Bronchial epithelial cell (primary cell): ENCODE measurements at regions not wholly inside any gene's neighbourhood (a gene's known extent, or its start where the extent isn't known, plus 50 kb on each side); places are given as distances from the start of the nearest gene placed in this dataset.

ENCODE experiments used
- DNase-seq: peaks from one replicate; pipeline ENCODE4 v3.0.0-alpha.2; 2010; ENCODE audit warnings: low read depth
- FAIRE-seq: peaks from 2 replicates; lab custom pipeline; 2011; peaks lifted over from hg19 to GRCh38; lab: Jason Lieb, UNC
- H3K27me3 ChIP-seq: 2 replicates; pipeline ENCODE4 v1.5.1; 2011; ENCODE audit warnings: low read length; ENCODE audit not compliant: control insufficient read depth, insufficient read depth
- H3K36me3 ChIP-seq: 2 replicates; pipeline ENCODE4 v1.5.1; 2011; ENCODE audit warnings: low read length; ENCODE audit not compliant: control insufficient read depth, insufficient read depth
- H3K4me3 ChIP-seq: 2 replicates; pipeline ENCODE4 v1.5.1; 2011; ENCODE audit warnings: mild to moderate bottlenecking, low read depth, low read length, control low read depth
- CTCF ChIP-seq: IDR thresholded peaks from 2 replicates; pipeline ENCODE4 v1.5.1; 2011; ENCODE audit warnings: mild to moderate bottlenecking, moderate library complexity, low read length, control low read depth, inconsistent platforms; ENCODE audit not compliant: insufficient read depth, severe bottlenecking

DNA sequence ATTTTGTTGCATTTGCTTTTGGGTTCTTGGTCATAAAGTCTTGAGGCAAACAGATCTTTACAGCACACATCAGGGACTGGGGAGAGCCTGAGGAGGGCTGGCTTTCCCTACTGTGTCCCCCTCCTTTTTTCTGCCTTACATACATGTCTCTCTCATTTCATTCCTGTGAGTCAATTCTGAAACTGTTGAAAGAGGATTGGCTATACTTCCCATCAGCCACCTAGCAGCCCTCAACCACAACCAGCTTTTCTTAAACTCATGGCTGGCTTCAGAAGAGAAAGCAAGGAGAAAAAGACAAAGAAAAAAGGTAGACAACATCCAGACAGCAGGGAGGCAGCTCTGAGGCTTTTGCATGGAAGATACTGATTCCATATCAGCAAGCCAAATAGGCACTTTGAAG lies 374.8 kb upstream of the KIF2A start:
- DNase-seq, result peak; percentile 33
- no peak for TF ChIP-seq CTCF
- no peak for FAIRE-seq
- Histone ChIP-seq H3K36me3 (no peaks in the 10 kb centered on the region), H3K27me3 (no peaks in the 10 kb centered on the region), H3K4me3 (no peak overlapping the region)

DNA sequence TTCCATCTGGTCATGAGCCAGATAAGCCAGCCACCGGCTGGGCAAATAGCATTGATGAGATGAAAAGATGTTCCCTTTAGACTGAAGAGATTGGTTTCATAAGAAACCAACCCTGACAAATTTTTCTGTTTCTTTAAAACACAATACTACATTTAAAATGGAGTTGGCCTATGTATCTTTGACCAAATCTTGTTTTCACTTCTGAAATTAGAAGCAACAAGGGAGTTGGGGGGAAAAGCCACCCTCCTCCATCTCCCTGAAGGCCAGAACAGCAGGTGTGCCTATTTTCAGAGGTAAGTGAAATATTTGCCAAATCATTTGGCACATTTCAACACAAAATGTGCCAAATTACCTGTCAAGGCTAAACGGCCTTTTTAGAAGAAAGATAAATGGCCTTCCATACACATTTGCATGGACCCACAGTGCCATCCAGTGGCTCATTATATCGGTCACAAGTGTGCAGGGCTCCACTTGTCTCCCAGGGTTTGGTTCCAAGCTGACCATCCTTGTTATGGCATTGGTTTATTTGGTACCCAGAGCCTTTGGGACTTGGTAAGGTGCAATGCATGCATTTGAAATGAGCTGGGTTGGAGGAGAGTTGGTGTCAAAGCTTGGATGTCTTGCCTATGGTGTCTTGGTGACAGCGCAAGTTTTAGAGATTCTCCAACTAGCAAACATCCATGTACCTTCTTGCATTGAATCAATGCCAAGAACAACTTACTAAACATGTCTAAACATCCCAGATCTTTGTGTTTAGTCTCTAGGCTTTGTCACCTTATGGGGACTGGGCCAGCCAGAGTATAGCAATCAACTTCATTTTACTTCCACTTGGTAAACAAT lies 372.0 kb upstream of the KIF2A start:
- Histone ChIP-seq H3K27me3 (no peaks in the 10 kb centered on the region), H3K4me3 (no peak overlapping the region), H3K36me3 (no peaks in the 10 kb centered on the region)
- DNase-seq, result peak; percentile 71
- FAIRE-seq, result peak; percentile 84
- TF ChIP-seq CTCF, result peak; percentile 81

DNA sequence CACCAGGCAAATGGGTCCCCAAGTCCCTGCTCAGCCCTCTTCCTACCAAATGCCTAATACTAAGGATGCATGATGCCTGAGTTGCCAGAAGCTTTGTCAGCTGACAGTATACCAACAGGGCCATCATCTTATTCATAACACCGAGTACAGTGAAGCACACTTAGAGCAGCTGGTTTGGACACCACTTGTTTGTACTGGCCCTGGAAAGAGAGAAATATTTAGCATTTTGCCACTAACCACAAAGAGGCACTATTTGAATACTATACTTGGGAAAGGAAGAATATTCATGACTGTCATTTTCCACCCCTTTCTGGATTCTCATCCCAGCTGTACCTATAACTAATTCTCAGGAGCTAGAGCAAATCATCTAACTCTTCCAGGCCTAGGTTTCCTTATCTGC lies 364.4 kb upstream of the KIF2A start:
- Histone ChIP-seq H3K4me3 (no peak overlapping the region), H3K27me3 (peaks cover 2% of the 10 kb centered on the region), H3K36me3 (no peaks in the 10 kb centered on the region)
- TF ChIP-seq CTCF, result no peak
- DNase-seq, result no peak
- FAIRE-seq, result no peak

DNA sequence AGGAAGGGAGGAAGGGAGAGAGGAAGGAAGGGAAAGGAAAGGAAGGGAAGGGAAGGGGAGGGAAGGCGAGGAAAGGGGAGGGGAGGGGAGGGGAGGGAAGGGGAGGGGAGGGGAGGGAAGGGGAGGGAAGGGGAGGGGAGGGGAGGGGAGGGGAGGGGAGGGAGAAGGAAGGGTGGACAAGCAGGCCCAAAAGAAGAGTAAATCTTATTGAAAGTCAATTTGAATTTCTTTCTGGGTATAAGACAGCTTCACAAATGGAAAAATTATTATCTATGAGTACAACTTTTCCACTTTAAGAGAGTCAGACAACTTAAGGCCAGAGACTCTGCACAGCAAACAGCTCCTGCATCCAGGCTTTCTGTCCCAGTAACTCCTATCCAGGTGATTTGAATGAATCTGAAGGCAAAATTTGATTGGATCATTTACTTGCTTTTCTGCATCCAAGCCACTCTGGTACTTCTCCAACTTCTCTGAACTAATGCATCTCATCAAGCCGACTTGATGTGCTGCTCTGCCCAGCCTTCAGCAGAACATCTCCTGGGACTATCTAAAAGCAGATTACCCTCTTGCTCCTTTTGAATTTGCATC lies 363.4 kb upstream of the KIF2A start:
- FAIRE-seq (no peak), DNase-seq (no peak)
- Histone ChIP-seq H3K27me3 (peaks cover 2% of the 10 kb centered on the region), H3K36me3 (no peaks in the 10 kb centered on the region), H3K4me3 (no peak overlapping the region)
- TF ChIP-seq CTCF, result no peak

DNA sequence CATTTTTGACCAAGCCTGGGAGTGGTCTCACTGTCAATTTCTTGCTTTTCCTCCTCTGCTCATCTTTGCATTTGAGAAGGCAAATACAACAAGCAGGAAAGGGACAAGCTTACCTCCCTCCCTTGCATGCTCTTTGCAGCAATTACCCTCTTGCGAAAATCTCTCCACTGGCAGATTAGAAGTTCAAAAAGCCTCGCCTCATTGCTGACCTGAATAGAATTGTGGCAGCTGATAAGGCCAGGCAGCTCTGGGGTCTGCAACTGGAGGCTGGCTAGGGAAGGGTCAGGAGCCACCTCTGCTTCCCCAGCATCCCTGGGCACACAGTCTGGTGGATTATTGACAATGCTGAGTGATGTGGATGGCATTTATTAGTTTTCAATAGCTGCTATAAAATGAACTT lies 362.3 kb upstream of the KIF2A start:
- peaks cover 2% of the 10 kb centered on the region for H3K27me3 ChIP-seq
- H3K36me3 ChIP-seq, result no peaks in the 10 kb centered on the region
- DNase-seq (no peak), FAIRE-seq (no peak)
- no peak for TF ChIP-seq CTCF
- no peak overlapping the region for H3K4me3 ChIP-seq
